AG09309 (cell line): ENCODE measurements at regions not wholly inside any gene's neighbourhood (a gene's known extent, or its start where the extent isn't known, plus 50 kb on each side); places are given as distances from the start of the nearest gene placed in this dataset.

Experiments used
- DNase-seq: peaks from one replicate; pipeline ENCODE4 v3.0.0-alpha.2; 2010; ENCODE audit warnings: low read depth
- H3K4me3 ChIP-seq: 2 replicates; pipeline ENCODE4 v1.5.1; 2011; ENCODE audit warnings: mild to moderate bottlenecking, low read depth, low read length, moderate library complexity; ENCODE audit not compliant: control insufficient read depth
- CTCF ChIP-seq: IDR thresholded peaks from 2 replicates; pipeline ENCODE4 v1.5.1; 2011; ENCODE audit warnings: mild to moderate bottlenecking, low read depth, low read length, inconsistent platforms; ENCODE audit not compliant: insufficient read depth, control insufficient read depth; ENCODE audit errors: missing control alignments

DNA sequence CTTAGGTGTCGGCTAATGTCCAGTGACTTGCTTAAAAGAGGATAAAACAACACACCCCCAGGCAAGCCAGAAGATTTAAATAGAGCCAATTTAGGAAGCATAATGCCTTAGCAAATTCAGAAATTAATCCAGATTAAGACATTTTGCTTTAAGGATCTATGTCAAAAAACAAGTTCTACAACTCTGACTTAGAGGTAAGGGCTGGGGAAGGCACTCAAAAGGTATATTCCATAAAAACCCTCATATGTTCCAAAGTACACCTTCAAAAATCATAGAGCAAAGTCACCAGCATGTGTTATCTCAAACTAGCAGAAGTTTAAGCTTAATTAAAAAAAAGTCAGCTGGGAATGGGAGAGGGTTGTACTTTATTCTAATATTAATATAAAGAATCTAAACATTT lies 206.4 kb downstream of the NOL4 start:
- no peak for DNase-seq
- H3K4me3 ChIP-seq = no peak overlapping the region
- TF ChIP-seq CTCF = no peak

GRCh38 chr18:34003687-34004086 lies 221.0 kb downstream of the NOL4 start:
- no peak for TF ChIP-seq CTCF
- no peak for DNase-seq
- no peak overlapping the region for H3K4me3 ChIP-seq

DNA sequence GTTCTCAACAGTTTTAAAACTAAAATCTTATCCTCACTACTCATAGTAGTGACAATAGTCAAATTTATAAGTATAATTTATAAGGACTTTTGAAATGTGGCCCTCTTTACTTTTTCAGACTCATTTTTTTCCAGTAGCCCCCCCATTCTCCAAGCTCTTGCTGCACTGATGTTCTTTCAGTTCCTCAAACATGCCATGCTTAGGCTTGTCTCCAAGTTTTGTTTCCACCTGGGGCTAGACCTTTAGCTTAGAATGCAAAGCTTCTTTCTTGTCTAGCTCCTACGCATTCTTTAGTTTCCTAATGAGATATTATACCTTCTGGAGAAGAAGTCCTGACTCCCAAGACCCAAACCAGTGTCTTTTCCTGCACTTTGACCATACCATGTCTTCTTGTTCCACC lies 222.6 kb downstream of the NOL4 start:
- no peak for TF ChIP-seq CTCF
- no peak overlapping the region for H3K4me3 ChIP-seq
- DNase-seq = no peak

GRCh38 chr18:34001376-34001775 lies 223.3 kb downstream of the NOL4 start:
- no peak overlapping the region for H3K4me3 ChIP-seq

DNA sequence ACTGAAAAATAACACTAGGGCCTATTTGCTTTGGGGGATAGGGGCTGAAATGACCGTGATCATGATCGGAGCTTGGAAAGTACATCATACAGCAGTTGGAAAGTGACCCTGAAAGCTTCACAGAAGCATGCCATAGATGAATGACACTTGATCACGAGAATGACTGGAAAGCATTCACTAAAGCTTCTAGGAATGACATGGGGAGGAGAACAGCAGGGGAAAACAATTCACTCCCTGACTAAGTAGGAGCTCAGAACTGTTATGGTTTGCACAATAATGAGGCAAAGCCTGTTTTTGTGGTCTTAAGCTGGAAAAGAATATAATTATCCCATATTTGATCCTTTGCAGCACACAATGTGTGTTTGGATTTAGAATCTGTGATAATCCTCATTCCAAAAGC lies 237.5 kb downstream of the NOL4 start:
- H3K4me3 ChIP-seq = no peak overlapping the region
- TF ChIP-seq CTCF = no peak
- no peak for DNase-seq

More at GRCh38 chr18:34001376-34001775, 223.3 kb downstream of the NOL4 start:
- no peak for DNase-seq
- TF ChIP-seq CTCF = no peak

DNA sequence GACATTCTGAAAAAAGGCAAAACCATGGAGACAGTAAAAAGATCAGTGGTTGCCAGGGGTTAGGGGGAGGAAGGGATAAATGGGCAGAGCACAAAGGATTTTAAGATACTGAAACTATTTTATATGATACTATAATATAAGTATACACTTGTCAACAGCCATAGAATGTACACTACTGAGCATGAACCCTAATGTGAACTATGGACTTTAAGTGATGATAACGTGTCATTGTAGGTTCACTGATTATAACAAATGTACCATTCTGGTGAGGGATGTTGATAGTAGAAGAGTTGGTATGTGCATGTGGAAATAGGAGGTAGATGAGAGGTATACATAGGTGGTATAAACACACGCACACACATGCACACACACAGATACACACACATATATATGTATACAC lies 241.6 kb downstream of the NOL4 start:
- no peak for DNase-seq
- TF ChIP-seq CTCF = no peak
- no peak overlapping the region for H3K4me3 ChIP-seq

DNA sequence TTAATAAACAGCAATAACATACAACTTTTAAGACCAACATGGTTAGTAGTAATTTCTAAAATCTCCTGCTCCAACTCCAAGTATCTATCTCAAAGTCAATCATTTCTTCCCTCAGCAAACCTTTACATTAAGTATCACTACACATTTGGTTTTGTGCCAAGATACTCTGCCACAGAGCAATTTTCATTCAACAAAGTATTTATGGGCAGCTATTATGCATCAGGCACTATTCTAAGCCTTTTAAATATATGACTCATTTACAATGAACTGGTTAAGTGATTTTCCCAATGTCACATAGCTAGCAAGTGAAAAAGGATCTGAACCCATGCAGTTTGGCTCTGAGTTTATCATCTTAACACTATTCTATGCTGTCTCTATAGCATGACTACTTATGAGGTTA lies 264.3 kb downstream of the NOL4 start:
- no peak overlapping the region for H3K4me3 ChIP-seq
- TF ChIP-seq CTCF = no peak
- no peak for DNase-seq
